Liver (tissue), 3 donors: ENCODE measurements at regions not wholly inside any gene's neighbourhood (a gene's known extent, or its start where the extent isn't known, plus 50 kb on each side); places are given as distances from the start of the nearest gene placed in this dataset.

ENCODE experiments used
- ATF3 ChIP-seq: IDR thresholded peaks from 2 replicates; pipeline ENCODE4 v1.6.1; 2016; ENCODE audit warnings: antibody characterized with exemption
- CTCF ChIP-seq: fragments of 150-350 bp; IDR thresholded peaks from 2 replicates; pipeline ENCODE4 v1.5.1; 2017; ENCODE audit warnings: improper control_type of control experiment, low read depth, low read length; ENCODE audit not compliant: missing input control
- EGR1 ChIP-seq, 2 donors: IDR thresholded peaks; 2 replicates each; pipeline ENCODE4 v1.6.1; 2016 to 2018; ENCODE audit warnings: antibody characterized with exemption in 2 of 2, low read depth in 2 of 2
- HNF4A ChIP-seq, 2 donors: conservative IDR thresholded peaks; 2 replicates each; pipeline ENCODE4 v1.6.1; 2016; ENCODE audit warnings: antibody characterized with exemption in 2 of 2, mild to moderate bottlenecking in 2 of 2
- JUND ChIP-seq, 2 donors: IDR thresholded peaks; 2 replicates each; pipeline ENCODE4 v1.6.1; 2016; ENCODE audit warnings: antibody characterized with exemption in 2 of 2
- MAX ChIP-seq: IDR thresholded peaks from 2 replicates; pipeline ENCODE4 v1.6.1; 2016; ENCODE audit warnings: antibody characterized with exemption
- RAD21 ChIP-seq, 2 donors: IDR thresholded peaks; 2 replicates each; pipeline ENCODE4 v1.6.1; 2016; ENCODE audit warnings: antibody characterized with exemption in 2 of 2, mild to moderate bottlenecking in 2 of 2
- SP1 ChIP-seq: IDR thresholded peaks from 2 replicates; pipeline ENCODE4 v1.6.1; 2018; ENCODE audit warnings: antibody characterized with exemption, mild to moderate bottlenecking
- YY1 ChIP-seq: IDR thresholded peaks from 2 replicates; pipeline ENCODE4 v1.6.1; 2016; ENCODE audit warnings: antibody characterized with exemption, mild to moderate bottlenecking
- TF ChIP-seq, protein P1 (sequence below): IDR thresholded peaks from 2 replicates; pipeline ENCODE4 v1.6.1; 2016; ENCODE audit warnings: antibody characterized with exemption, mild to moderate bottlenecking
- donor health status: healthy.
- donor health status: healthy.

- TF ChIP-seq CTCF: no peak
- no peak for TF ChIP-seq MAX
- TF ChIP-seq EGR1 (IDR thresholded peaks at IDR 0.05; ENCODE audit: low read depth in 2 of 2): no peak
- no peak for TF ChIP-seq RAD21 (IDR thresholded peaks at IDR 0.05)
- TF ChIP-seq SP1: no peak
- no peak for TF ChIP-seq HNF4A (conservative IDR thresholded peaks at IDR 0.05)
- no peak for TF ChIP-seq YY1
- TF ChIP-seq, protein P1, sequence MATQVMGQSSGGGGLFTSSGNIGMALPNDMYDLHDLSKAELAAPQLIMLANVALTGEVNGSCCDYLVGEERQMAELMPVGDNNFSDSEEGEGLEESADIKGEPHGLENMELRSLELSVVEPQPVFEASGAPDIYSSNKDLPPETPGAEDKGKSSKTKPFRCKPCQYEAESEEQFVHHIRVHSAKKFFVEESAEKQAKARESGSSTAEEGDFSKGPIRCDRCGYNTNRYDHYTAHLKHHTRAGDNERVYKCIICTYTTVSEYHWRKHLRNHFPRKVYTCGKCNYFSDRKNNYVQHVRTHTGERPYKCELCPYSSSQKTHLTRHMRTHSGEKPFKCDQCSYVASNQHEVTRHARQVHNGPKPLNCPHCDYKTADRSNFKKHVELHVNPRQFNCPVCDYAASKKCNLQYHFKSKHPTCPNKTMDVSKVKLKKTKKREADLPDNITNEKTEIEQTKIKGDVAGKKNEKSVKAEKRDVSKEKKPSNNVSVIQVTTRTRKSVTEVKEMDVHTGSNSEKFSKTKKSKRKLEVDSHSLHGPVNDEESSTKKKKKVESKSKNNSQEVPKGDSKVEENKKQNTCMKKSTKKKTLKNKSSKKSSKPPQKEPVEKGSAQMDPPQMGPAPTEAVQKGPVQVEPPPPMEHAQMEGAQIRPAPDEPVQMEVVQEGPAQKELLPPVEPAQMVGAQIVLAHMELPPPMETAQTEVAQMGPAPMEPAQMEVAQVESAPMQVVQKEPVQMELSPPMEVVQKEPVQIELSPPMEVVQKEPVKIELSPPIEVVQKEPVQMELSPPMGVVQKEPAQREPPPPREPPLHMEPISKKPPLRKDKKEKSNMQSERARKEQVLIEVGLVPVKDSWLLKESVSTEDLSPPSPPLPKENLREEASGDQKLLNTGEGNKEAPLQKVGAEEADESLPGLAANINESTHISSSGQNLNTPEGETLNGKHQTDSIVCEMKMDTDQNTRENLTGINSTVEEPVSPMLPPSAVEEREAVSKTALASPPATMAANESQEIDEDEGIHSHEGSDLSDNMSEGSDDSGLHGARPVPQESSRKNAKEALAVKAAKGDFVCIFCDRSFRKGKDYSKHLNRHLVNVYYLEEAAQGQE: no peak
- no peak for TF ChIP-seq JUND (IDR thresholded peaks at IDR 0.05)
- no peak for TF ChIP-seq ATF3
These were observed 72.2 kb upstream of the HMCN1 start for GRCh38 chr1:185661971-185662370.
